ENCODE measurements at regions not wholly inside any gene's neighbourhood (a gene's known extent, or its start where the extent isn't known, plus 50 kb on each side); places are given as distances from the start of the nearest gene placed in this dataset.

- H3K27me3 ChIP-seq: no peaks in the 10 kb centered on the region
- H3K9me3 ChIP-seq: no peaks in the 10 kb centered on the region
- ATAC-seq: no peak
- H3K4me3 ChIP-seq: no peak overlapping the region
- TF ChIP-seq POLR2A (IDR thresholded peaks at IDR 0.05): no peak
- H3K4me1 ChIP-seq: no peaks in the 10 kb centered on the region
- H3K27ac ChIP-seq: no peak overlapping the region
- H3K36me3 ChIP-seq: no peaks in the 10 kb centered on the region
Measured at GRCh38 chr13:57858376-57858775, 226.8 kb downstream of the PCDH17 start.

DNA sequence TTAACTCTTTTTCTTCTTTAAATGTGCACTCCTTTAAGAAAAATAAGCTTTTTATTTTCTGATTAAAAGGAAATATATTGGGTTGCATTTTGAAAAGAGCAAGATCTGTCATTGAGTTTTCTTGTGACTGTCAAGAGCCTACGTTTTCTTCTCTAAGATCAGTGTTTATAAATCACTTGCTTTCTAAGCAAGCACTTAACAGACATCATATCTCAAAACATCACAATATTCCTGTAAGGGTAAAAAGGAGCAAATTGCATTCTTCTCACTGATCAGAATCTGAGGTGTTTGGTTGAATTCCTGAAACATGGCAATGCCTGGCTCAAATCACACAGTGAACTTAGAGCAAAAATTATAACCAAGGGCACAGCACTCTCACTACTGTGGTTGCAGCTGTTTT lies 231.3 kb downstream of the PCDH17 start:
- Histone ChIP-seq H3K36me3 (no peaks in the 10 kb centered on the region), H3K9me3 (peaks cover 0 to 5% (median 0%) of the 10 kb centered on the region in 3 donors), H3K4me1 (no peaks in the 10 kb centered on the region), H3K27ac (no peak overlapping the region), H3K4me3 (no peak overlapping the region), H3K27me3 (no peaks in the 10 kb centered on the region)
- WGBS, 2 donors (ENCODE audit: low coverage in 1 of 2): 45 to 50% methylated on average over 1 of the region's 1 CpG
- no peak for ATAC-seq
- TF ChIP-seq EP300 (IDR thresholded peaks at IDR 0.05): no peak

DNA sequence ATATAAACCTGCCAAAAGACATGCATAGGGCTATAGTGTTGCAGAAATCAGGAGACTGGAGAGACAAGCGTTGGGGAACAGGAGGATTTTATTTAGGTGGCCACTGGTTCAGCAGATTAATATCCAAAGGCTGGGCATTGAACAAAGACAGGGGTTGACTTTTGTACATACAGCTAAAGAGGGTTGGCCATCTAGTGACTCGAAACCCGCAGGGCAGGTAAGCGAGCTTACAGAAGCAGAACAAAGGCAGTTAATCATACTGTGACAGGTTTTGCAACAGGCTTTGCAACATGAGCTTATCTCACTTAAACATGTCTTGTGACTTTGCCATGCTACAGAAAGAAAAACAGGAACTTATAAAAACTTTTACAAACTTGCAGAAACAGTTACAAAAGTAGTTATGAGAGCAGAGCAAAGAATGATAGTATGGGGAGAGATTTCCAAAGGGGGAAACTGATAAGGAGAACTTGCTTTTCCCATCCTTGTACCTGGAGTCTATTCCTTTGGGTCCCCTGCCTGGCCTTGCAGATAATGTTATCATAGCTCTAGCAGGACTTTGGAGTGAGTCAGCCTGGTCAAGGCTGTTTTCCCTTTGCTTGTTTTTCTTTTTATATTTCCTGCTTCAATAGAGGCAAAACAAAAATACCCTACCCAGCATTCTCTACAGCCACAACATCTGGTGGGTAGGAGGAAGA lies 234.2 kb downstream of the PCDH17 start:
- no peaks in the 10 kb centered on the region for H3K36me3 ChIP-seq
- H3K27me3 ChIP-seq: no peaks in the 10 kb centered on the region
- H3K4me1 ChIP-seq: no peaks in the 10 kb centered on the region
- peaks cover 0 to 11% (median 0%) of the 10 kb centered on the region in 3 donors for H3K9me3 ChIP-seq
- TF ChIP-seq POLR2A (IDR thresholded peaks at IDR 0.05) (no peak), EP300 (IDR thresholded peaks at IDR 0.05) (no peak), POLR2AphosphoS5 (IDR thresholded peaks at IDR 0.05) (no peak), CTCF (IDR thresholded peaks at IDR 0.05) (no peak)
- 63 to 96% methylated on average over 4 of the region's 4 CpGs for WGBS, 2 donors (ENCODE audit: low coverage in 1 of 2)
- no peak for ATAC-seq
- no peak overlapping the region for H3K27ac ChIP-seq
- no peak overlapping the region for H3K4me3 ChIP-seq

- Histone ChIP-seq H3K9me3 (peaks cover 0 to 8% (median 0%) of the 10 kb centered on the region in 3 donors), H3K27ac (no peak overlapping the region), H3K36me3 (no peaks in the 10 kb centered on the region), H3K27me3 (no peaks in the 10 kb centered on the region), H3K4me3 (no peak overlapping the region), H3K4me1 (no peaks in the 10 kb centered on the region)
- no peak for ATAC-seq
- TF ChIP-seq CTCF (IDR thresholded peaks at IDR 0.05) (no peak), POLR2AphosphoS5 (IDR thresholded peaks at IDR 0.05) (no peak), EP300 (IDR thresholded peaks at IDR 0.05) (no peak), POLR2A (IDR thresholded peaks at IDR 0.05) (no peak)
- WGBS, 2 donors (ENCODE audit: low coverage in 1 of 2): 66 to 71% methylated on average over 3 of the region's 3 CpGs
Measured at GRCh38 chr13:57874530-57874929, 243.0 kb downstream of the PCDH17 start.

DNA sequence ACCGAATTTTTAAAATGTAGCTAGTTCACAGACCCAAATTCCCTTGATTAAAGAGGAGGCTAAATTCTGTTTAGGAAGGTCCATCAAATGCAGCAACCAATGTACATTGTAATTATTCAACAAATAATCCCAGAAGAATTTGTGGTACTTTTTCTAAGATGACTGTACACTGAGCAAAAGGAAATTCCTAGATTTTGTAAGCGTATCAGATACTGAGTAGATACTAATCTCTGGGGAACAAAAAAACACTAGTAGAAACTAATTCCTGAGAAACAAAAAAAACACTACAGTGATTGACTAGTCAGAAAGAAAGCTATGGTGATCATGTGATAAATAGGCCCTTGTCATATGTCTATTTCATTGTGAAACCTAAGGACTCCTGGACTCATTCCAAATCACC lies 246.1 kb downstream of the PCDH17 start:
- WGBS, 2 donors (ENCODE audit: low coverage in 1 of 2): 95 to 100% methylated on average over 2 of the region's 2 CpGs
- no peaks in the 10 kb centered on the region for H3K27me3 ChIP-seq
- no peaks in the 10 kb centered on the region for H3K4me1 ChIP-seq
- ATAC-seq: no peak
- no peak overlapping the region for H3K27ac ChIP-seq
- no peaks in the 10 kb centered on the region for H3K9me3 ChIP-seq
- H3K36me3 ChIP-seq: no peaks in the 10 kb centered on the region
- no peak overlapping the region for H3K4me3 ChIP-seq
- no peak for TF ChIP-seq POLR2AphosphoS5 (IDR thresholded peaks at IDR 0.05)
- TF ChIP-seq CTCF (IDR thresholded peaks at IDR 0.05): no peak
- no peak for TF ChIP-seq POLR2A (IDR thresholded peaks at IDR 0.05)
- TF ChIP-seq EP300 (IDR thresholded peaks at IDR 0.05): no peak

DNA sequence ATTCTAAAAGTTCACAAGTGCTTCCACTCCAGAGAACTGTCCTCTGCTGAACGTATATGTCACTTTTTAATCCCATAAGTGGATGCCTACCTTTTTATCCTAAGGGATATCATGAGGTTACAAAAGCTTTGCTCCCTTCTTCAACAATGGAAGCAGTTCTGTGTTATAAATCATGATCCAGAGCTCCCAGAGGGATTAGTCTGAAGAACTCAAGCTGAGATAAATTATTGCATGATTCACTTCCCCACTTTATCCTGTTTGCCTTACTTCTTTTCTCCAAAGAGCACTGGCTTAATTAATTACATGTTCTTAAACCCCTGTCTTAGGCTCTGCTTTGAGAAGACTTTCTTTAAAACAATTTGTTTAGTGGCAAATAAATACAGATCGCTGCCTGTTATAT lies 246.7 kb downstream of the PCDH17 start:
- H3K27me3 ChIP-seq: no peaks in the 10 kb centered on the region
- H3K36me3 ChIP-seq: no peaks in the 10 kb centered on the region
- no peak overlapping the region for H3K4me3 ChIP-seq
- no peak for TF ChIP-seq EP300 (IDR thresholded peaks at IDR 0.05)
- H3K4me1 ChIP-seq: no peaks in the 10 kb centered on the region
- ATAC-seq: no peak
- 24 to 43% methylated on average over 2 of the region's 2 CpGs for WGBS, 2 donors (ENCODE audit: low coverage in 1 of 2)
- H3K9me3 ChIP-seq: no peaks in the 10 kb centered on the region
- H3K27ac ChIP-seq: no peak overlapping the region

Data from gastroesophageal sphincter (tissue), 4 donors.